DMS153 treated with DMSO at 0.1 percent for 48 hours (cell line): ENCODE measurements at regions not wholly inside any gene's neighbourhood (a gene's known extent, or its start where the extent isn't known, plus 50 kb on each side); places are given as distances from the start of the nearest gene placed in this dataset.

Experiments
- DNase-seq: peaks from one replicate; lab custom pipeline; 2025; ENCODE audit not compliant: unreplicated experiment; lab: John Stamatoyannopoulos, UW

GRCh38 chr9:26326563-26326962 is 566.0 kb downstream of the CAAP1 start:
- peak; percentile 17 for DNase-seq

- DNase-seq = no peak
Measured at GRCh38 chr9:26325444-26325829, 567.2 kb downstream of the CAAP1 start.

GRCh38 chr9:26324786-26325443 is 567.7 kb downstream of the CAAP1 start:
- no peak for DNase-seq

- DNase-seq = no peak
Measured at GRCh38 chr9:26321935-26322334, 570.7 kb downstream of the CAAP1 start.

- no peak for DNase-seq
Measured at GRCh38 chr9:26319859-26320258, 572.7 kb downstream of the CAAP1 start.

GRCh38 chr9:26313108-26313507 is 579.5 kb downstream of the CAAP1 start:
- DNase-seq = no peak

GRCh38 chr9:26311463-26311995 is 581.1 kb downstream of the CAAP1 start:
- DNase-seq = no peak

GRCh38 chr9:26310294-26310693 is 582.3 kb downstream of the CAAP1 start:
- no peak for DNase-seq

- no peak for DNase-seq
Measured at GRCh38 chr9:26308328-26308727, 584.3 kb downstream of the CAAP1 start.

- DNase-seq = no peak
Measured at GRCh38 chr9:26301659-26302058, 590.9 kb downstream of the CAAP1 start.

- DNase-seq = no peak
Measured at GRCh38 chr9:26301046-26301445, 591.6 kb downstream of the CAAP1 start.

GRCh38 chr9:26296910-26297572 is 595.6 kb downstream of the CAAP1 start:
- no peak for DNase-seq

- DNase-seq = no peak
Measured at GRCh38 chr9:26292943-26293342, 599.7 kb downstream of the CAAP1 start.

- no peak for DNase-seq
Measured at GRCh38 chr9:26271495-26272122, 593.4 kb upstream of the TUSC1 start.

- no peak for DNase-seq
Measured at GRCh38 chr9:26266146-26266793, 588.0 kb upstream of the TUSC1 start.

GRCh38 chr9:26264709-26265601 is 586.7 kb upstream of the TUSC1 start:
- DNase-seq = no peak

GRCh38 chr9:26263478-26263877 is 585.2 kb upstream of the TUSC1 start:
- no peak for DNase-seq

- no peak for DNase-seq
Measured at GRCh38 chr9:26262421-26263107, 584.3 kb upstream of the TUSC1 start.

GRCh38 chr9:26261503-26262330 is 583.5 kb upstream of the TUSC1 start:
- DNase-seq = no peak
